HCT116 (cell line): ENCODE measurements at regions not wholly inside any gene's neighbourhood (a gene's known extent, or its start where the extent isn't known, plus 50 kb on each side); places are given as distances from the start of the nearest gene placed in this dataset.

ENCODE experiments used
- ATAC-seq: fragments of 200-7000 bp; cut with Tn5 transposase; 2 replicates; pipeline ENCODE4 v1.9.1; 2020; ENCODE audit warnings: mild to moderate bottlenecking, moderate library complexity
- BruUV-seq: library from RNA; stranded (reverse); fragments of 400-500 nt; replicated peaks from 2 replicates; lab custom pipeline; 2021; lab: Mats Ljungman, UMichigan
- CTCF ChIA-PET: fragments of 300-600 bp; sonication (Branson Sonifier 250); formaldehyde crosslinking; loops from one replicate; lab custom pipeline; 2021; ENCODE audit warnings: antibody characterized with exemption; lab: Charles Lee
- POLR2A ChIA-PET: fragments of 300-600, 350-600 bp; sonication (Branson Sonifier 250); formaldehyde crosslinking; loops from one replicate; lab custom pipeline; 2021; ENCODE audit warnings: antibody characterized with exemption; lab: Charles Lee
- RAD21 ChIA-PET, 2 experiments: fragments of 300-600 bp; sonication (Branson Sonifier 250); formaldehyde crosslinking; loops; one replicate each; lab custom pipeline; 2023; ENCODE audit warnings: low total read pairs in 2 of 2; ENCODE audit not compliant: uncharacterized antibody in 2 of 2, unreplicated experiment in 2 of 2, low non-redundant PET in 1 of 2; lab: Charles Lee
- DNase-seq: peaks from one replicate; pipeline ENCODE4 v3.0.0-alpha.2; 2010; ENCODE audit warnings: low read depth, low spot score
- H2AFZ ChIP-seq: fragments of 200-600 bp; shearing (Covaris generic), sonication (generic); 2 replicates; pipeline ENCODE4 v1.6.1; 2017; ENCODE audit warnings: low read depth, mixed run types, mixed read lengths, antibody characterized with exemption, low read length; ENCODE audit not compliant: poor library complexity, severe bottlenecking
- H3K27ac ChIP-seq: 2 replicates; pipeline ENCODE4 v1.5.1; 2012; ENCODE audit warnings: low read depth, low read length
- H3K27me3 ChIP-seq: fragments of 200-600 bp; sonication (generic); 2 replicates; pipeline ENCODE4 v1.6.1; 2016; ENCODE audit warnings: mixed run types, low read length, mixed read lengths; ENCODE audit not compliant: insufficient read depth
- H3K36me3 ChIP-seq, 2 experiments: fragments of 200-500 bp in 1 of 2; fragments of 200-600 bp in 1 of 2; sonication (Bioruptor generic) in 1 of 2; sonication (generic) in 1 of 2; 2 replicates each; pipeline versions ENCODE4 v1.5.1 to v1.6.1; 2014 to 2016; ENCODE audit warnings: low read length in 2 of 2, inconsistent platforms in 1 of 2, mixed read lengths in 1 of 2, mixed run types in 1 of 2; ENCODE audit not compliant: insufficient read depth in 2 of 2, control insufficient read depth in 1 of 2
- H3K4me1 ChIP-seq, 2 experiments: fragments of 200-600 bp in 1 of 2; sonication (generic) in 1 of 2; 2 replicates each; pipeline versions ENCODE4 v1.5.1 to v1.6.1; 2012 to 2017; ENCODE audit warnings: low read length in 2 of 2, inconsistent platforms in 1 of 2, mild to moderate bottlenecking in 1 of 2, mixed read lengths in 1 of 2, mixed run types in 1 of 2, moderate library complexity in 1 of 2; ENCODE audit not compliant: insufficient read depth in 2 of 2, control insufficient read depth in 1 of 2
- H3K4me2 ChIP-seq: fragments of 200-600 bp; sonication (generic); 2 replicates; pipeline ENCODE4 v1.6.1; 2017; ENCODE audit warnings: mixed run types, low read length, mixed read lengths
- H3K4me3 ChIP-seq, 2 experiments: fragments of 200-600 bp in 1 of 2; sonication (generic) in 1 of 2; replicated peaks in 1 of 2; 2 replicates each; pipeline ENCODE4 v1.5.1; 2011 to 2016; ENCODE audit warnings: low read length in 2 of 2, control low read depth in 1 of 2, low read depth in 1 of 2, mild to moderate bottlenecking in 1 of 2, mixed read lengths in 1 of 2, mixed run types in 1 of 2
- H3K79me2 ChIP-seq: fragments of 200-600 bp; sonication (generic); 2 replicates; pipeline ENCODE4 v1.6.1; 2017; ENCODE audit warnings: mild to moderate bottlenecking, mixed run types, low read length, moderate library complexity, mixed read lengths; ENCODE audit not compliant: insufficient read depth
- H3K9ac ChIP-seq: fragments of 200-600 bp; sonication (generic); 2 replicates; pipeline ENCODE4 v1.6.1; 2016; ENCODE audit warnings: low read length, mixed read lengths
- H3K9me2 ChIP-seq: fragments of 200-600 bp; sonication (generic), shearing (Covaris generic); 2 replicates; pipeline ENCODE4 v1.6.1; 2017; ENCODE audit warnings: mixed run types, mild to moderate bottlenecking, moderate library complexity; ENCODE audit not compliant: insufficient read depth
- H3K9me3 ChIP-seq, 2 experiments: fragments of 200-500 bp in 1 of 2; fragments of 200-600 bp in 1 of 2; sonication (Bioruptor generic) in 1 of 2; sonication (generic) in 1 of 2; 2 replicates each; pipeline ENCODE4 v1.6.1; 2014 to 2017; ENCODE audit warnings: low read length in 2 of 2, mixed read lengths in 2 of 2, inconsistent platforms in 1 of 2, low read depth in 1 of 2, mild to moderate bottlenecking in 1 of 2, mixed run types in 1 of 2, moderate library complexity in 1 of 2; ENCODE audit not compliant: control insufficient read depth in 1 of 2, insufficient read depth in 1 of 2
- H4K20me1 ChIP-seq: fragments of 200-600 bp; sonication (generic), shearing (Covaris generic); 2 replicates; pipeline ENCODE4 v1.6.1; 2017; ENCODE audit warnings: mixed run types, mild to moderate bottlenecking, moderate library complexity; ENCODE audit not compliant: insufficient read depth
- CEBPB ChIP-seq: IDR thresholded peaks from 2 replicates; pipeline ENCODE4 v1.6.1; 2012; ENCODE audit warnings: low read depth
- EZH2 ChIP-seq: fragments of 200-600 bp; sonication (generic); IDR thresholded peaks from 2 replicates; pipeline ENCODE4 v1.6.1; 2017; ENCODE audit warnings: antibody characterized with exemption, mixed run types
- EZH2phosphoT487 ChIP-seq: fragments of 200-600 bp; IDR thresholded peaks from 2 replicates; pipeline ENCODE4 v1.6.1; 2018; ENCODE audit warnings: antibody characterized with exemption, borderline replicate concordance
- JUND ChIP-seq: IDR thresholded peaks from 2 replicates; pipeline ENCODE4 v1.6.1; 2012
- MAX ChIP-seq: IDR thresholded peaks from 2 replicates; pipeline ENCODE4 v1.6.1; 2012
- REST ChIP-seq: IDR thresholded peaks from 2 replicates; pipeline ENCODE4 v1.6.1; 2012; ENCODE audit warnings: low read depth
- SRF ChIP-seq: IDR thresholded peaks from 2 replicates; pipeline ENCODE4 v1.6.1; 2012; ENCODE audit warnings: low read depth
- TCF7L2 ChIP-seq: IDR thresholded peaks from 2 replicates; pipeline ENCODE4 v1.7.0; 2011; ENCODE audit warnings: borderline replicate concordance, inconsistent platforms; ENCODE audit not compliant: insufficient read depth, insufficient read length; ENCODE audit errors: extremely low read depth
- YY1 ChIP-seq: IDR thresholded peaks from 2 replicates; pipeline ENCODE4 v1.6.1; 2011; ENCODE audit warnings: low read length, low read depth, moderate library complexity, mild to moderate bottlenecking; ENCODE audit not compliant: insufficient replicate concordance; ENCODE audit errors: extremely low read depth
- ZFX ChIP-seq: fragments of 450-650 bp; IDR thresholded peaks from 2 replicates; pipeline ENCODE4 v1.6.1; 2017
- intact Hi-C: fragments of 100-400 bp; cut with micrococcal nuclease; formaldehyde crosslinking; loops from 2 replicates; pipeline ENCODE4 v1.10.0; 2022

- Histone ChIP-seq H3K4me2 (no peak overlapping the region), H3K79me2 (no peaks in the 10 kb centered on the region), H3K4me1 (peaks cover 4 to 13% of the 10 kb centered on the region in 2 experiments; a peak in 2 of 4 replicates), H3K4me3 (no peak overlapping the region), H3K9me3 (peaks cover 0 to 10% of the 10 kb centered on the region in 2 experiments; a peak in 1 of 4 replicates), H2AFZ (no peak overlapping the region), H3K36me3 (no peaks in the 10 kb centered on the region; a peak in 1 of 4 replicates)
- intact Hi-C loops, result no loop called here
- CTCF ChIA-PET, result no interaction called here
- no peak for ATAC-seq
- TF ChIP-seq MAX, result no peak
- TF ChIP-seq EZH2phosphoT487, result no peak
- TF ChIP-seq TCF7L2, result no peak
- no peak for TF ChIP-seq JUND
- no peak for TF ChIP-seq SRF
- no peak for TF ChIP-seq YY1
- TF ChIP-seq REST, result no peak
- TF ChIP-seq ZFX, result no peak
- TF ChIP-seq CEBPB, result no peak
- no peak for TF ChIP-seq EZH2
- TF ChIP-seq, all 23 proteins: peak for 0
- POLR2A ChIA-PET, result no interaction called here
- RAD21 ChIA-PET, result no interaction called here
- BruUV-seq, result no TSS peak
- H3K27me3 ChIP-seq, result no peaks in the 10 kb centered on the region
- H4K20me1 ChIP-seq, result no peaks in the 10 kb centered on the region
- H3K9ac ChIP-seq, result no peak overlapping the region
- DNase-seq, result no peak
- no peak overlapping the region for H3K27ac ChIP-seq
- H3K9me2 ChIP-seq, result no peaks in the 10 kb centered on the region
These were observed 254.9 kb downstream of the IRS1 start for GRCh38 chr2:226544596-226545210.
